ENCODE measurements at regions not wholly inside any gene's neighbourhood (a gene's known extent, or its start where the extent isn't known, plus 50 kb on each side); places are given as distances from the start of the nearest gene placed in this dataset.
"Not testable (repeated sequence)": the region's sequence is repeated elsewhere in the genome, so short reads cannot be mapped to it uniquely, and the experiment has no call there.

GRCh38 chr20:30593572-30593971 lies 663.9 kb upstream of the DEFB115 start:
- no peak overlapping the region for H2AFZ ChIP-seq
- H3K4me2 ChIP-seq = no peak overlapping the region
- no peak overlapping the region for H3K4me3 ChIP-seq
- H3K9me2 ChIP-seq (replicated peaks; ENCODE audit: insufficient read depth) = no peaks in the 10 kb centered on the region
- DNase-seq (ENCODE audit: low spot score) = no peak
- TF ChIP-seq EZH2 (IDR thresholded peaks at IDR 0.05; ENCODE audit: borderline replicate concordance) = no peak
- no peak for TF ChIP-seq CTCF (IDR thresholded peaks at IDR 0.05; ENCODE audit: poor library complexity)
- H3K36me3 ChIP-seq (replicated peaks; ENCODE audit: insufficient read depth, low read depth) = no peaks in the 10 kb centered on the region
- H3K27ac ChIP-seq = no peak overlapping the region
- H3K9me3 ChIP-seq (ENCODE audit: low read depth) = no peaks in the 10 kb centered on the region
- no peaks in the 10 kb centered on the region for H4K20me1 ChIP-seq (ENCODE audit: insufficient read depth, poor library complexity, severe bottlenecking)
- H3K79me2 ChIP-seq = no peaks in the 10 kb centered on the region
- no peaks in the 10 kb centered on the region for H3K27me3 ChIP-seq
- H3K4me1 ChIP-seq (ENCODE audit: insufficient read depth) = no peaks in the 10 kb centered on the region
- 86% methylated on average over 22 of the region's 22 CpGs for WGBS (ENCODE audit: low lambda C conversion rate, missing lambda C conversion rate)

- no peak overlapping the region for H3K27ac ChIP-seq
- TF ChIP-seq EZH2phosphoT487 (IDR thresholded peaks at IDR 0.05; ENCODE audit: low read depth, severe bottlenecking, unreplicated experiment) (no peak), EZH2 (IDR thresholded peaks at IDR 0.05; ENCODE audit: borderline replicate concordance) (no peak), CTCF (IDR thresholded peaks at IDR 0.05; ENCODE audit: poor library complexity) (no peak)
- no peaks in the 10 kb centered on the region for H3K9me2 ChIP-seq (replicated peaks; ENCODE audit: insufficient read depth)
- DNase-seq (ENCODE audit: low spot score) = no peak
- no peak overlapping the region for H2AFZ ChIP-seq
- no peaks in the 10 kb centered on the region for H3K27me3 ChIP-seq
- 88% methylated on average over 18 of the region's 18 CpGs for WGBS (ENCODE audit: low lambda C conversion rate, missing lambda C conversion rate)
- no peaks in the 10 kb centered on the region for H3K4me1 ChIP-seq (ENCODE audit: insufficient read depth)
- no peaks in the 10 kb centered on the region for H3K79me2 ChIP-seq
- H4K20me1 ChIP-seq (ENCODE audit: insufficient read depth, poor library complexity, severe bottlenecking) = no peaks in the 10 kb centered on the region
- H3K9me3 ChIP-seq (ENCODE audit: low read depth) = no peaks in the 10 kb centered on the region
- no peak overlapping the region for H3K4me2 ChIP-seq
- H3K4me3 ChIP-seq = no peak overlapping the region
- no peaks in the 10 kb centered on the region for H3K36me3 ChIP-seq (replicated peaks; ENCODE audit: insufficient read depth, low read depth)
These were observed 663.4 kb upstream of the DEFB115 start for GRCh38 chr20:30594112-30594511.

GRCh38 chr20:30595698-30596097 lies 661.8 kb upstream of the DEFB115 start:
- Histone ChIP-seq H3K4me2 (no peak overlapping the region), H3K4me1 (ENCODE audit: insufficient read depth) (no peaks in the 10 kb centered on the region), H3K36me3 (replicated peaks; ENCODE audit: insufficient read depth, low read depth) (no peaks in the 10 kb centered on the region), H3K27ac (no peak overlapping the region), H3K9me3 (ENCODE audit: low read depth) (no peaks in the 10 kb centered on the region), H3K9me2 (replicated peaks; ENCODE audit: insufficient read depth) (no peaks in the 10 kb centered on the region), H3K79me2 (no peaks in the 10 kb centered on the region), H4K20me1 (ENCODE audit: insufficient read depth, poor library complexity, severe bottlenecking) (no peaks in the 10 kb centered on the region), H3K27me3 (no peaks in the 10 kb centered on the region), H3K4me3 (no peak overlapping the region), H2AFZ (no peak overlapping the region)
- DNase-seq (ENCODE audit: low spot score) = no peak
- WGBS (ENCODE audit: low lambda C conversion rate, missing lambda C conversion rate) = 75% methylated on average over 3 of the region's 3 CpGs
- TF ChIP-seq EZH2 (IDR thresholded peaks at IDR 0.05; ENCODE audit: borderline replicate concordance) (no peak), EZH2phosphoT487 (IDR thresholded peaks at IDR 0.05; ENCODE audit: low read depth, severe bottlenecking, unreplicated experiment) (no peak), CTCF (IDR thresholded peaks at IDR 0.05; ENCODE audit: poor library complexity) (no peak)

GRCh38 chr20:30597429-30597828 lies 660.0 kb upstream of the DEFB115 start:
- not testable (repeated sequence) for H3K27me3 ChIP-seq; H3K4me2 ChIP-seq; H4K20me1 ChIP-seq (ENCODE audit: insufficient read depth, poor library complexity, severe bottlenecking); H3K9me2 ChIP-seq (replicated peaks; ENCODE audit: insufficient read depth); H3K9me3 ChIP-seq (ENCODE audit: low read depth); H3K27ac ChIP-seq; H3K4me1 ChIP-seq (ENCODE audit: insufficient read depth); H3K36me3 ChIP-seq (replicated peaks; ENCODE audit: insufficient read depth, low read depth); H3K4me3 ChIP-seq; H2AFZ ChIP-seq; DNase-seq (ENCODE audit: low spot score); H3K79me2 ChIP-seq
- 21% methylated on average over 2 of the region's 2 CpGs for WGBS (ENCODE audit: low lambda C conversion rate, missing lambda C conversion rate)
